Panc1 (cell line): ENCODE measurements at regions not wholly inside any gene's neighbourhood (a gene's known extent, or its start where the extent isn't known, plus 50 kb on each side); places are given as distances from the start of the nearest gene placed in this dataset.

Experiments used
- ATAC-seq: fragments of 200-7000 bp; cut with Tn5 transposase; 2 replicates; pipeline ENCODE4 v1.9.1; 2020; ENCODE audit warnings: mild to moderate bottlenecking, moderate library complexity
- BruUV-seq: library from RNA; stranded (reverse); fragments of 400-500 nt; replicated peaks from 2 replicates; lab custom pipeline; 2021; lab: Mats Ljungman, UMichigan
- CTCF ChIA-PET: fragments of 300-600 bp; sonication (Branson Sonifier 250); formaldehyde crosslinking; loops from one replicate; lab custom pipeline; 2022; ENCODE audit warnings: antibody characterized with exemption; lab: Charles Lee
- POLR2A ChIA-PET: fragments of 300-600 bp; sonication (Branson Sonifier 250); formaldehyde crosslinking; loops from one replicate; lab custom pipeline; 2022; ENCODE audit warnings: antibody characterized with exemption; lab: Charles Lee
- DNase-seq: peaks from one replicate; pipeline ENCODE4 v3.0.0-alpha.2; 2010; ENCODE audit warnings: low read depth, low spot score
- H3K27ac ChIP-seq: 2 replicates; pipeline ENCODE4 v1.5.1; 2011; ENCODE audit warnings: mild to moderate bottlenecking, low read length, inconsistent platforms
- H3K27me3 ChIP-seq: fragments of 200-500 bp; sonication (Bioruptor generic); 2 replicates; pipeline ENCODE4 v1.6.0; 2014; ENCODE audit warnings: low read length, inconsistent platforms; ENCODE audit not compliant: control insufficient read depth, insufficient read depth
- H3K36me3 ChIP-seq: fragments of 200-500 bp; sonication (Bioruptor generic); 2 replicates; pipeline ENCODE4 v1.5.1; 2014; ENCODE audit warnings: inconsistent platforms, mild to moderate bottlenecking, low read length, moderate library complexity; ENCODE audit not compliant: control insufficient read depth, insufficient read depth
- H3K4me1 ChIP-seq: 2 replicates; pipeline ENCODE4 v1.5.1; 2011; ENCODE audit warnings: inconsistent platforms, mild to moderate bottlenecking, low read length, moderate library complexity; ENCODE audit not compliant: control insufficient read depth, insufficient read depth
- H3K4me3 ChIP-seq, 2 experiments: 2 replicates each; pipeline ENCODE4 v1.5.1; 2011 to 2012; ENCODE audit warnings: low read depth in 2 of 2, low read length in 2 of 2, mild to moderate bottlenecking in 2 of 2, inconsistent platforms in 1 of 2, moderate library complexity in 1 of 2
- H3K9me3 ChIP-seq: fragments of 200-500 bp; sonication (Bioruptor generic); 2 replicates; pipeline ENCODE4 v1.5.1; 2014; ENCODE audit warnings: low read depth, mild to moderate bottlenecking, inconsistent platforms, low read length, moderate library complexity; ENCODE audit not compliant: control insufficient read depth, insufficient read depth
- CTCF ChIP-seq: fragments of 450-650 bp; IDR thresholded peaks from 2 replicates; pipeline ENCODE4 v1.5.1; 2017; ENCODE audit warnings: mild to moderate bottlenecking
- POLR2AphosphoS5 ChIP-seq: IDR thresholded peaks from 2 replicates; pipeline ENCODE4 v1.6.1; 2012; ENCODE audit warnings: mild to moderate bottlenecking, low read depth, low read length, moderate library complexity
- REST ChIP-seq, 2 experiments: IDR thresholded peaks; 2 replicates each; pipeline ENCODE4 v1.6.1; 2011 to 2012; ENCODE audit warnings: low read depth in 2 of 2, control low read depth in 1 of 2, low read length in 1 of 2, mild to moderate bottlenecking in 1 of 2, moderate library complexity in 1 of 2; ENCODE audit not compliant: insufficient read depth in 1 of 2
- SIN3A ChIP-seq: IDR thresholded peaks from 2 replicates; pipeline ENCODE4 v1.6.1; 2012; ENCODE audit warnings: low read depth, mild to moderate bottlenecking, low read length, moderate library complexity, borderline replicate concordance; ENCODE audit not compliant: insufficient read depth
- TCF7L2 ChIP-seq: IDR thresholded peaks from 2 replicates; pipeline ENCODE4 v1.6.1; 2011; ENCODE audit warnings: mild to moderate bottlenecking, low read depth, low read length, inconsistent platforms
- in situ Hi-C: cut with HindIII; loops from 2 replicates; pipeline ENCODE4 v1.10.0; 2016; ENCODE audit warnings: low sequenced_read_pairs, low pct_unique_long_range_greater_than_20kb
- intact Hi-C: fragments of 100-400 bp; cut with micrococcal nuclease; formaldehyde crosslinking; loops from one replicate; pipeline ENCODE4 v1.10.0; 2022; ENCODE audit not compliant: unreplicated experiment

DNA sequence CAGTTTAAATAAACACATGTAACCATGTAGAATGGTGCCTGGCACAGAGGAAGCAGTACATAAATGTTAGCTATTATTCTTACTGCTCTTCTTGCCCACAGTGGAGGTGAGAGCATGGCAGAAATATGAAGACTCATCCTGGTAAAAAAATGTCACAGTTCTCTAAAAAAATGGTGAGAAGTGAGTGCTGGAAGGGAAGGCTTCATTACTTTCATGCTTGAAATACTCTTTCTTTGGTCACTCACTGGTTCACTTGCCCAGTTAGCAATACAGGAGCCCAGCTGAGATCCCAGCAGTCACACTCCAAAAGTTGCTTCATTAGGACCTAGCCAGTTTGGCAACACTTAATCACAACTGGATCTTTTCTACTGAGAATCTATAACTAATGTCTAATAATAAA lies 1017.2 kb downstream of the TUSC7 start:
- no peaks in the 10 kb centered on the region for H3K9me3 ChIP-seq
- no peaks in the 10 kb centered on the region for H3K27me3 ChIP-seq
- in situ Hi-C loops (no loop called here), intact Hi-C loops (no loop called here)
- POLR2A ChIA-PET = no interaction called here
- no peaks in the 10 kb centered on the region for H3K4me1 ChIP-seq
- no peaks in the 10 kb centered on the region for H3K36me3 ChIP-seq
- ATAC-seq (no peak), DNase-seq (no peak)
- no peak overlapping the region for H3K27ac ChIP-seq
- TF ChIP-seq SIN3A (no peak), POLR2AphosphoS5 (no peak), TCF7L2 (no peak), REST (IDR thresholded peaks at IDR 0.05; ENCODE audit: insufficient read depth in 1 of 2, low read depth in 2 of 2, low read length in 1 of 2) (no peak), CTCF (no peak)
- H3K4me3 ChIP-seq = no peak overlapping the region
- CTCF ChIA-PET = no interaction called here
- no TSS peak for BruUV-seq

- TF ChIP-seq SIN3A (no peak), POLR2AphosphoS5 (no peak), REST (IDR thresholded peaks at IDR 0.05; ENCODE audit: insufficient read depth in 1 of 2, low read depth in 2 of 2, low read length in 1 of 2) (no peak), TCF7L2 (no peak), CTCF (no peak)
- ChIA-PET POLR2A (no interaction called here), CTCF (no interaction called here)
- Histone ChIP-seq H3K9me3 (no peaks in the 10 kb centered on the region), H3K4me3 (no peak overlapping the region), H3K36me3 (no peaks in the 10 kb centered on the region), H3K27ac (no peak overlapping the region), H3K4me1 (no peaks in the 10 kb centered on the region), H3K27me3 (no peaks in the 10 kb centered on the region)
- no TSS peak for BruUV-seq
- in situ Hi-C loops (no loop called here), intact Hi-C loops (no loop called here)
- no peak for DNase-seq
- ATAC-seq = no peak
These were observed 1018.6 kb downstream of the TUSC7 start for GRCh38 chr3:117728226-117728625.
